ENCODE measurements at regions not wholly inside any gene's neighbourhood (a gene's known extent, or its start where the extent isn't known, plus 50 kb on each side); places are given as distances from the start of the nearest gene placed in this dataset.

DNA sequence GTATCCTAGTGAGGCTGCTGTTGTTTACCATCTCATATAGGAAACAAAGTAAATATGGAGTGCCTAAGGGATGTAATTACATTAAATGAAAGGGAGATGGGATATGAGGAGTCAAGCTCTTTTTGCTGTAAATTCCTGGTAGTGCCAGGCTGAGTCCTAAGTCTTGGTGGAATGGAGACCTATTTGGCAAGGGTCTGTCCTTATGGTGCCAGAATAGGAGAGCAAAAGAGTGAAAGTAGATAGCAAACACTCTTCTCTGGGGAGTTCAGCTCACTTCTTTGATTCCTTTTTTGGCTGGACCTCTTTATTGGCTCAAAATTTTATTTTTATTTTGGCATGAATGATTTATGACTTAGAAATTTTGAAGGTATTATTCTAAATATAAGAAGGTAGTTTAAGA is 380.8 kb downstream of the TMEM232 start:
- no peak overlapping the region for H2AFZ ChIP-seq (ENCODE audit: control insufficient read depth, low read depth, low read length)
- no peaks in the 10 kb centered on the region for H3K4me1 ChIP-seq (ENCODE audit: control insufficient read depth, insufficient read depth, low read length)
- no peak overlapping the region for H3K9ac ChIP-seq (ENCODE audit: control insufficient read depth, insufficient read depth, low read length)
- ChIA-PET RAD21 (ENCODE audit: unreplicated experiment) (no interaction called here), SMC1A (ENCODE audit: uncharacterized antibody, unreplicated experiment) (no interaction called here), CTCF (no interaction called here), POLR2A (no interaction called here)
- no peak overlapping the region for H3K4me2 ChIP-seq (ENCODE audit: control insufficient read depth, insufficient read depth)
- no peak overlapping the region for H3K4me3 ChIP-seq
- H3K36me3 ChIP-seq (ENCODE audit: control insufficient read depth in 2 of 2, insufficient read depth in 2 of 2, low read length in 1 of 2) = no peaks in the 10 kb centered on the region
- no peaks in the 10 kb centered on the region for H3K27me3 ChIP-seq (replicated peaks in 1 of 2; ENCODE audit: control insufficient read depth in 2 of 2, insufficient read depth in 2 of 2, low read length in 1 of 2)
- no TSS peak for BruUV-seq (replicated peaks)
- FAIRE-seq = no peak
- H3K27ac ChIP-seq (ENCODE audit: control insufficient read depth, insufficient read depth) = no peak overlapping the region
- TF ChIP-seq, protein P1, sequence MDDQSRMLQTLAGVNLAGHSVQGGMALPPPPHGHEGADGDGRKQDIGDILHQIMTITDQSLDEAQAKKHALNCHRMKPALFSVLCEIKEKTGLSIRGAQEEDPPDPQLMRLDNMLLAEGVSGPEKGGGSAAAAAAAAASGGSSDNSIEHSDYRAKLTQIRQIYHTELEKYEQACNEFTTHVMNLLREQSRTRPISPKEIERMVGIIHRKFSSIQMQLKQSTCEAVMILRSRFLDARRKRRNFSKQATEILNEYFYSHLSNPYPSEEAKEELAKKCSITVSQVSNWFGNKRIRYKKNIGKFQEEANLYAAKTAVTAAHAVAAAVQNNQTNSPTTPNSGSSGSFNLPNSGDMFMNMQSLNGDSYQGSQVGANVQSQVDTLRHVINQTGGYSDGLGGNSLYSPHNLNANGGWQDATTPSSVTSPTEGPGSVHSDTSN (IDR thresholded peaks at IDR 0.05; ENCODE audit: insufficient replicate concordance, low read depth, low read length) = no peak
- TF ChIP-seq YY1 (IDR thresholded peaks at IDR 0.05; ENCODE audit: low read depth, low read length) (no peak), MEF2A (IDR thresholded peaks at IDR 0.05; ENCODE audit: insufficient read depth, low read depth, low read length) (no peak), KLF5 (IDR thresholded peaks at IDR 0.05; ENCODE audit: partially characterized antibody) (no peak)
- no peak for DNase-seq (ENCODE audit: low read depth, low spot score)
- in situ Hi-C loops (cut with MboI) = no loop called here
- no peaks in the 10 kb centered on the region for H4K20me1 ChIP-seq (ENCODE audit: control insufficient read depth, insufficient read depth)
- no peak for ATAC-seq
- H3K79me2 ChIP-seq (ENCODE audit: control insufficient read depth, insufficient read depth, low read length) = no peaks in the 10 kb centered on the region
- intact Hi-C loops (cut with micrococcal nuclease; ENCODE audit: unreplicated experiment) = no loop called here
- no peaks in the 10 kb centered on the region for H3K9me3 ChIP-seq (replicated peaks; ENCODE audit: control insufficient read depth, insufficient read depth, low read length)

DNA sequence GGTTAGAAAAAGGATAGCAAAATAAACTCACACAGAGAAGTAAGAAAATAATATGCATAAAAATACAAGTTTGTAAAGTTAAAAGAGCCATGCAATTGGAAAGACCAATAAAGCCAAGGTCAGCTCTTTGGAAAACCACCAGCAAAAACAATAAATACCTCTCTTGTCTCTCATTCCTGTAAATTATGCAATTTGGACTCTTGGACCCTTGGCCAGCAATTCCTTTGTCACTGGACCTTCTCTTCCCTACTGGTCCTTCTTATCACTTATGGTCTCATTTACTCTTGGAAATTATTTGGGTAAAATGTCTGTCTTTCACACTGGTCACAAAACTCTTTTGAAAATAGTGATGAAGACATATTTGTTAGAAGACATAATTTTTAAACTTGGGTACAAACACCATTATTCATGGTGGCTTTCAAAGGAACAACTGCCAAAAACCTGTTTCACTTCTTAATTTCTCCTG is 379.5 kb downstream of the TMEM232 start:
- DNase-seq (ENCODE audit: low read depth, low spot score) = no peak
- ATAC-seq = no peak
- no peaks in the 10 kb centered on the region for H3K79me2 ChIP-seq (ENCODE audit: control insufficient read depth, insufficient read depth, low read length)
- SMC1A ChIA-PET (ENCODE audit: uncharacterized antibody, unreplicated experiment) = no interaction called here
- no peak overlapping the region for H3K27ac ChIP-seq (ENCODE audit: control insufficient read depth, insufficient read depth)
- H4K20me1 ChIP-seq (ENCODE audit: control insufficient read depth, insufficient read depth) = no peaks in the 10 kb centered on the region
- H3K9ac ChIP-seq (ENCODE audit: control insufficient read depth, insufficient read depth, low read length) = no peak overlapping the region
- no peak for FAIRE-seq
- in situ Hi-C loops (cut with MboI) = no loop called here
- POLR2A ChIA-PET = no interaction called here
- no peaks in the 10 kb centered on the region for H3K4me1 ChIP-seq (ENCODE audit: control insufficient read depth, insufficient read depth, low read length)
- RAD21 ChIA-PET (ENCODE audit: unreplicated experiment) = no interaction called here
- intact Hi-C loops (cut with micrococcal nuclease; ENCODE audit: unreplicated experiment) = no loop called here
- H3K4me3 ChIP-seq = no peak overlapping the region
- H3K36me3 ChIP-seq (ENCODE audit: control insufficient read depth in 2 of 2, insufficient read depth in 2 of 2, low read length in 1 of 2) = no peaks in the 10 kb centered on the region
- H3K27me3 ChIP-seq (replicated peaks in 1 of 2; ENCODE audit: control insufficient read depth in 2 of 2, insufficient read depth in 2 of 2, low read length in 1 of 2) = no peaks in the 10 kb centered on the region
- no peak overlapping the region for H2AFZ ChIP-seq (ENCODE audit: control insufficient read depth, low read depth, low read length)
- CTCF ChIA-PET = no interaction called here
- no peaks in the 10 kb centered on the region for H3K9me3 ChIP-seq (replicated peaks; ENCODE audit: control insufficient read depth, insufficient read depth, low read length)
- no TSS peak for BruUV-seq (replicated peaks)
- H3K4me2 ChIP-seq (ENCODE audit: control insufficient read depth, insufficient read depth) = no peak overlapping the region
- TF ChIP-seq, protein P2, sequence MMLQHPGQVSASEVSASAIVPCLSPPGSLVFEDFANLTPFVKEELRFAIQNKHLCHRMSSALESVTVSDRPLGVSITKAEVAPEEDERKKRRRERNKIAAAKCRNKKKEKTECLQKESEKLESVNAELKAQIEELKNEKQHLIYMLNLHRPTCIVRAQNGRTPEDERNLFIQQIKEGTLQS (IDR thresholded peaks at IDR 0.05; ENCODE audit: borderline replicate concordance, extremely low read depth, low read depth, low read length) = no peak
- TF ChIP-seq NR2C1 (IDR thresholded peaks at IDR 0.05) (no peak), HDAC2 (IDR thresholded peaks at IDR 0.05) (no peak), ZSCAN29 (IDR thresholded peaks at IDR 0.05) (no peak), NFIC (IDR thresholded peaks at IDR 0.05; ENCODE audit: low read depth, low read length) (no peak), FOXM1 (IDR thresholded peaks at IDR 0.05; ENCODE audit: low read depth, low read length) (no peak), TCF3 (IDR thresholded peaks at IDR 0.05; ENCODE audit: borderline replicate concordance, insufficient read depth, low read depth, low read length) (no peak), TAF1 (IDR thresholded peaks at IDR 0.05; ENCODE audit: borderline replicate concordance, low read depth, low read length) (no peak), SP1 (IDR thresholded peaks at IDR 0.05; ENCODE audit: low read depth, low read length) (no peak)
- TF ChIP-seq, protein P3, sequence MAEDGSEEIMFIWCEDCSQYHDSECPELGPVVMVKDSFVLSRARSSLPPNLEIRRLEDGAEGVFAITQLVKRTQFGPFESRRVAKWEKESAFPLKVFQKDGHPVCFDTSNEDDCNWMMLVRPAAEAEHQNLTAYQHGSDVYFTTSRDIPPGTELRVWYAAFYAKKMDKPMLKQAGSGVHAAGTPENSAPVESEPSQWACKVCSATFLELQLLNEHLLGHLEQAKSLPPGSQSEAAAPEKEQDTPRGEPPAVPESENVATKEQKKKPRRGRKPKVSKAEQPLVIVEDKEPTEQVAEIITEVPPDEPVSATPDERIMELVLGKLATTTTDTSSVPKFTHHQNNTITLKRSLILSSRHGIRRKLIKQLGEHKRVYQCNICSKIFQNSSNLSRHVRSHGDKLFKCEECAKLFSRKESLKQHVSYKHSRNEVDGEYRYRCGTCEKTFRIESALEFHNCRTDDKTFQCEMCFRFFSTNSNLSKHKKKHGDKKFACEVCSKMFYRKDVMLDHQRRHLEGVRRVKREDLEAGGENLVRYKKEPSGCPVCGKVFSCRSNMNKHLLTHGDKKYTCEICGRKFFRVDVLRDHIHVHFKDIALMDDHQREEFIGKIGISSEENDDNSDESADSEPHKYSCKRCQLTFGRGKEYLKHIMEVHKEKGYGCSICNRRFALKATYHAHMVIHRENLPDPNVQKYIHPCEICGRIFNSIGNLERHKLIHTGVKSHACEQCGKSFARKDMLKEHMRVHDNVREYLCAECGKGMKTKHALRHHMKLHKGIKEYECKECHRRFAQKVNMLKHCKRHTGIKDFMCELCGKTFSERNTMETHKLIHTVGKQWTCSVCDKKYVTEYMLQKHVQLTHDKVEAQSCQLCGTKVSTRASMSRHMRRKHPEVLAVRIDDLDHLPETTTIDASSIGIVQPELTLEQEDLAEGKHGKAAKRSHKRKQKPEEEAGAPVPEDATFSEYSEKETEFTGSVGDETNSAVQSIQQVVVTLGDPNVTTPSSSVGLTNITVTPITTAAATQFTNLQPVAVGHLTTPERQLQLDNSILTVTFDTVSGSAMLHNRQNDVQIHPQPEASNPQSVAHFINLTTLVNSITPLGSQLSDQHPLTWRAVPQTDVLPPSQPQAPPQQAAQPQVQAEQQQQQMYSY (CRISPR knock-in tag; IDR thresholded peaks at IDR 0.05) = no peak

Measured in GM12878 (cell line).